ENCODE measurements at regions not wholly inside any gene's neighbourhood (a gene's known extent, or its start where the extent isn't known, plus 50 kb on each side); places are given as distances from the start of the nearest gene placed in this dataset.
A peak's percentile ranks its signal among the peaks of the same experiment; 100 is the strongest.
"Not testable (repeated sequence)": the region's sequence is repeated elsewhere in the genome, so short reads cannot be mapped to it uniquely, and the experiment has no call there.

GRCh38 chr4:103499094-103499493 lies 220.7 kb downstream of the TACR3 start:
- DNase-seq, result no peak

DNA sequence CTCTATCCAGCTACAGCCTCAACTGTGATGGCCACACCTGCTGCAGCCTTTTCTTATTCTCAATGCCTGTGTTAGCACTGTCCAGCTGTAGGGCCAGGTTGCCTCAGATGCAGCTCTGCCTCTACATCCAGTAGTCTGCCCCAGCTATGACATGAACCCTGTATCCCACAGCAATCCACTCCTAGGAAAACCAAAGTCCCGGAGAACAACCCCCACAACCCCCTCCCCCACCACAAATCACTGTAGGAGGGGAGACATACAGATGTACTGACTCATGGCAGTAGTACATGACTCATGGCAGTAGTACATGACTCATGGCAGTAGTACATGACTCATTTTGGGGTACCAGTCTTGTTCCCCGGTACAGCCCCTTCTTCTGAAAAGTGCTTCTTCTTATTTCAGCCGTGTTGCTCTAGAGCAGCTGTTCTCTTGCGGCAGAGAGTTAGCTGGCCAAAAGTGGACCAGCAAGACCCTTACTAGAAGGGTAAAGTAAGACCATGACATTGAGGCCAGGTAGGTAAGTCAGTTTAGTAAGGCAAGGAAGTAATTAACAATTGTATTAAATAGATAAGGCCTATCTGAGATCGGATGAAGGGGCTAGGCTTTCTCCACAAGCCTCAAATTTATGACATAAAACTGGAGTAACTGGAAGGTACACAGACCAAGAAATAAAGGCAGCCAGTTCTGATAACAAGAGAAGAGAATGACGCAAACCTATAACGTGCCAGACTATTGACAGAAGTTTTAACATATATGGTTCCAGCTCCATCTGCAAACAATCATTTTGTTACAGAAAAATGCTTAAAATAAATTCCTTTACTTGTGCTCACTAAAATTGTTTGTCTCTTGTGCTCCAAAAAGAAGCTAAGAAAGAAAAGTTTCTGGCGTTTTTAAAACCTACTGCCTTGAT lies 221.4 kb downstream of the TACR3 start:
- peak in 24 of 56 donors; percentile 3 to 66 (median 20) for DNase-seq

GRCh38 chr4:103497692-103498091 lies 222.1 kb downstream of the TACR3 start:
- DNase-seq, result no peak

DNA sequence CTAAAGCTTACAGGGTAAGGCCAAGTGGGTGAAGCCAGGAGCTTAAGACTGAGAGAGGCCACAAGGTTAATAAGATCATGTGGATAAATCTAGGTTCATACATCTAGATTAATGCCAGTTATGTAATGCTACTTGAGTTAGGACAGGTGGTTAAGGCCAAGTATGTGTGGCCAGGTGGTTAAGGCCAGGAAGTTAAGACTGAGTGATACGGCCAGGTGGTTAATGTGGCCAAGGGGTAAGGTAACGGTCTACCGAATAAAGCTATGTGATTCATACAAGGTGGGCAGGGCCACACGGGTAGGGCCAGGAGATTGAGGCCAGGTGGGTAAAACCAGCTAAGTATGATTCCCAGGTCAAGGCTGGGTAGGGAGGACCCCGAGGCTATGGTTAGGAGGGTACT lies 223.0 kb downstream of the TACR3 start:
- DNase-seq, result no peak

- DNase-seq, result no peak
These were observed 226.2 kb downstream of the TACR3 start for GRCh38 chr4:103493450-103494159.

DNA sequence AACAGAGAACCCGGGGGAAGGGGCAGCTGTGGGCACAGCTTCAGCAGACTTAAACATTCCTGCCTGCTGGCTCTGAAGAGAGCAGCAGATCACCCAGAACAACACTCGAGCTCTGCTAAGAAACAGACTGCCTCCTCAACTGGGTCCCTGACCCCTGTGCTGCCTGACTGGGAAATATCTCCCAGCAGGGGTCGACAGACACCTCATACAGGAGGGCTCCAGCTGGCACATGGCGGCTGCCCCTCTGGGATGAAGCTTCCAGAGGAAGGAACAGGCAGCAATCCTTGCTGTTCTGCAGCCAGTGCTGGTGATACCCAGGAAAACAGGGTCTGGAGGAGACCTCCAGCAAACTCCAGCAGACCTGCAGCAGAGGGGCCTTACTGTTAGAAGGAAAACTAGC lies 234.5 kb downstream of the TACR3 start:
- not testable (repeated sequence) for DNase-seq

DNA sequence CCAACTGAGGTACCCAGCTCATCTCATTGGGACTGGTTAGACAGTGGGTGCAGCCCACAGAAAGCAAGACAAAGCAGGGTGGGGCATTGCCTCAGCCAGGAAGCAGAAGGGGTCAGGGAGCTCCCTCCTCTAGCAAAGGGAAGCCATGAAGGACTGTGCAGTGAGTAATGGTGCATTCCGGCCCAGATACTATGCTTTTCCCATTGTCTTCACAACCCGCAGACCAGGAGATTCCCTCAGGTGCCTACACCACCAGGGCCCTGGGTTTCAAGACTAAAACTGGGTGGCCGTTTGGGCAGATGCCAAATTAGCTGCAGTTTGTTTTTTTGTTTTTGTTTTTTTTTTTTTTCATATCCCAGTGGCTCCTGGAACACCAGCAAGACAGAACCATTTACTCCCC lies 235.3 kb downstream of the TACR3 start:
- DNase-seq, result no peak

- DNase-seq, result no peak
These were observed 236.9 kb downstream of the TACR3 start for GRCh38 chr4:103482893-103483292.

DNA sequence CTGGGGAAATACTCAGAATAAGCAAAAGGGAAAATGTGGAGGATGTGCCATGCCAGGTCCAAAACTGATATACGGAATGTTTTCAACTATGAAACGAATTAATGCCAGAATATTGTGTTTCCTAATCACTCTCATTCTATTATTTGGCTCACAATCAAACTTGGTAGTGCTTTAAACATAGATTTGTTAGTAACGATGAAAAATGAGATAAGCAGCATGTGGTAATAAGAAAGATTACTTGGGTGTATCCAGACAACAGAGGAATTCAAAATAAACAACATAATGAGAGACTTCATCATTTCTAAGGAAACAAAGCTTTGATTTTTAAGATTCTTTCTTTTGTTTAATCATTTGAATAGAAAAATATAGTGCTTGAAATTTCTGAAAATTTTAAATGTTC lies 237.3 kb downstream of the TACR3 start:
- no peak for DNase-seq

- no peak for DNase-seq
These were observed 241.1 kb downstream of the TACR3 start for GRCh38 chr4:103478734-103479133.

GRCh38 chr4:103478210-103478609 lies 241.6 kb downstream of the TACR3 start:
- no peak for DNase-seq

- no peak for DNase-seq
These were observed 259.4 kb upstream of the CENPE start for GRCh38 chr4:103457566-103457965.

- no peak for DNase-seq
These were observed 253.2 kb upstream of the CENPE start for GRCh38 chr4:103451341-103451740.

- DNase-seq, result no peak
These were observed 252.6 kb upstream of the CENPE start for GRCh38 chr4:103450693-103451092.

DNA sequence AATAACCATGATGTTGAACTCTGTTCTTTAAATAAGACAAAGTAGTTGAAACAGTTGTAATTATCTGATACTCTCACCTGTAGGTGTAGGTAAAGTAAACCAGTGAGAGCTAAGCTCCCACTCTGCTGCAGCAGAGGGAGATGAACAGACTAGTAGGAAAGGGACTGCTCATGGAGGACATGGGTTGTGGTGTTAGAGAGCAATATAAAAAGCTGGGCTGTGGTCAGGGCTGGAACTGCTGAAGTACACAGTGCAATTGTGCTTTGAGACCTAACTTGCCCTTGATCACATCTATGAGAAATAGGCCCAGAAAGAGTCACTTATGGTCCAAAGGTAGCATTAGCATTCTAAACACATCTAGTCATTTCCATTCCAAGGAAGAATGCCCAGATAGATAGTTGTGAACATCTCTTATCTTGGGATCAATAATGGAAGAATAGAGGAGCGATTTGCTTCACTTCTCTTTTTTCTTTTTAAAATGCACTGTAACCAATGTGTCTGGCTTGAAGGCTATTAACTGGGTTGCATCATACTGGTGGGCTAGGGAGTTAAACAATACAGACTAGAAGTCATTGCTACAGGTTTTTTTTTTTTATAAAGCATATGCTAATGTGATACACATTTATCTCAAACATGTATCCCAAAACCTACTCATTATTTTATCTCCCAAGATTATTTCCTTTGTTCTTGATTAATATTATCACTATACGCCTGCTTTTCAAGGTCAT lies 251.3 kb upstream of the CENPE start:
- no peak for DNase-seq

- no peak for DNase-seq
These were observed 247.2 kb upstream of the CENPE start for GRCh38 chr4:103445377-103445776.

DNA sequence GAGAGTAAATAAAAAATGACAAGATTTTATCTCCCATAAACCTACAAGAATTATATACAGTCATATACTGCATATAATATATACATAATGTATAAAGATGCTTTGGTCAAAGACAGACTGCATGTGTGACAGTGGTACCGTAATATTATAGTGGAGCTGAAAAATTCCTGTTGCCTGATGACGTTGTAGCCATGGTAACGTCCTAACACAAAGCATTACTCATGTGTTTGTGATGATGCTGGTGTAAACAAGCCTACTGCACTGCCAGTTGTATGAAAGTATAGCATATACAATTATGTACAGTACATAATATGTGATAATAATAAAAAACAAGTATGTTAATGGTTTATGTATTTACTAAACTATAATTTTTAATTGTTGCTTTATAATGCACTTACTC lies 245.2 kb upstream of the CENPE start:
- DNase-seq, result no peak

DNA sequence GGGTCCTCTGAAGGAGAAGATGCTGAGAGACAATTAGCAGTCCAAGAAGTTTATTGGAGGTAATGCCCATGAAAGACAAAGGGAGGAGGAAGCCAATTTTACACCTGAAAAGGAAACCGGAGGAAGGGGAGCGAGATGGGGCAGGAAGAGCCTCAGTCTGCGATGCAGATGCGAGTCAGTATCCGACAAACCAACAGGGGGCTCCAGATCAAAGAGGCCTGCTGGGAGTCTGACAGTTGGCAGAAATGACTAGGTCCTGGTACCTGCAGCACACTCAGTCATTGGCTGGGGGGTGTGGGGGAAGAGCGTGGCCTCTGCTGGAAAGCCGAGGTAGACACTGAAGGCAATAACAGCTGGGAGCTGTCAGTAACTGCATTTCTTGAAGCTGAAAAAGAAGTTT lies 231.1 kb upstream of the CENPE start:
- DNase-seq, result no peak

GRCh38 chr4:103425406-103425805 lies 227.3 kb upstream of the CENPE start:
- DNase-seq, result no peak

- no peak for DNase-seq
These were observed 226.7 kb upstream of the CENPE start for GRCh38 chr4:103424853-103425252.

DNA sequence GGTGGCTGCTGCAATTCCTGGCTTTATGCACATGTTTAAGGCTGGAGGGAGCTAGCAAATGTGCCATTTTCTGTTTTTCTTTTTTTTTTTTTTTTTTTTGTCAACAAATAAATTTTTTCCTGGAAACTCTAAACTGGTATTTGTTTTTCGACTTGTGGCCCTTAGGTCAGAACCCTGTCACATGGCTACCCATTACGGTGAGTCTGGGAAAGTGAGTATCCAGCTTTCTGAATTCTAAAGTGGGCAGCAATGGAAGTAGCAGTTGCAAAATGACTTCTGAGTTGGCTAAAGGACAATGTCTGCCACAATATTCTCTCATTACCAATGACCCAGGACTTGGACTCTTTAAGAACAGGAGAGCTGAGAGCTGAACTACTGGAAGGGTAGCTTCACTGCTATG lies 225.1 kb upstream of the CENPE start:
- DNase-seq, result no peak
